ENCODE measurements at regions not wholly inside any gene's neighbourhood (a gene's known extent, or its start where the extent isn't known, plus 50 kb on each side); places are given as distances from the start of the nearest gene placed in this dataset.

DNA sequence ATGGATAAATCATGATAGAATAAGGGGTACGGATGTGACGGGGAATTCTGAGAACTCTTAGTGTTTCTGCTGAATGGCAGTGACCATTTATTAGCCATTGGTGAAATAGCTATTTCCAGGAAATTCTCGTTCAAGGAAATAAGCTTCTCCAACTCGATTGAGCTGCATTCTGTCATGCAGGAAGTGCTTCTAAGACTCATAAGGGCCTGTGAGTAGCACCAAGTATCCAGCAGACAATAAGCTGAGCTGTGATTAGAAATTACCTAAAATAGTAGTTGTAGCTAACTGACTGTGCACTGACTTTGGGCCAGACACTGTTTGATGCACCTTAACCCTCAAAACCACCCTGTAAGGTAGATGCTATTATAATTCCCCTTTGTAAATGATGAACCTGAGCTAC, 107.8 kb upstream of the IRX5 start:
- H3K9me2 ChIP-seq (ENCODE audit: insufficient read depth), result no peaks in the 10 kb centered on the region
- no peaks in the 10 kb centered on the region for H3K9me3 ChIP-seq (ENCODE audit: low read depth)
- no peaks in the 10 kb centered on the region for H3K79me2 ChIP-seq (ENCODE audit: insufficient read depth)
- DNase-seq, result no peak
- 67 to 68% methylated on average over 4 of the region's 4 CpGs for WGBS, 2 experiments (ENCODE audit: low coverage in 1 of 2, low lambda C conversion rate in 2 of 2, missing lambda C conversion rate in 2 of 2)
- H3K36me3 ChIP-seq (ENCODE audit: low read depth), result no peaks in the 10 kb centered on the region
- H3K27me3 ChIP-seq (replicated peaks; ENCODE audit: insufficient read depth), result peaks cover 4% of the 10 kb centered on the region; the same call in 1 of the 2 replicates
- in situ Hi-C loops (cut with MboI), result no loop called here
- H3K27ac ChIP-seq, result no peak overlapping the region
- H3K4me3 ChIP-seq, result no peak overlapping the region
- no peaks in the 10 kb centered on the region for H3K4me1 ChIP-seq (ENCODE audit: insufficient read depth)
- H3F3A ChIP-seq (ENCODE audit: insufficient read depth), result no peaks in the 10 kb centered on the region
- H3K9ac ChIP-seq, result no peak overlapping the region
- H3K4me2 ChIP-seq (ENCODE audit: unreplicated experiment), result no peak overlapping the region
- TF ChIP-seq EZH2 (IDR thresholded peaks at IDR 0.05; ENCODE audit: insufficient read depth, poor library complexity, severe bottlenecking) (no peak), EZH2phosphoT487 (IDR thresholded peaks at IDR 0.05; ENCODE audit: insufficient read depth, low read depth) (no peak)
- H2AFZ ChIP-seq, result no peak overlapping the region
- H4K20me1 ChIP-seq (ENCODE audit: insufficient read depth), result no peaks in the 10 kb centered on the region

DNA sequence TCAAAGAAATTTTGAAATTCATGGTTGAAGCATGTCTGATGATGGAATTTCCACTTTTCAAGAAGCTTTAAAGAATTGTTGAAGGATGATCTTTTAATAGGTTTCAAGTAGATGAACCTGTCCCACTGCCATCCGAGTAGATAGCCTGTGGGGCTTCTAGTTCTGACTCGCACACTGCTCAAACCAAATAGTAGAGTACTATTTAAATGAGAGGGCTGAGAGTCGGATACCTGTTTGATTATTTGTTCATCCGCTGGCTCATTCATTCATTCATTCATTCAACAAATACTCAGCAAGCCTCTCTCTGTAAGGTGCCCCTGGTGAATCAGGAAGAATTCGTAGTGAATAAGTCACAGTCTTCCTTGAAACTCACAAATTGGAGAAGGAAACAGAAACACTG, 108.2 kb upstream of the IRX5 start:
- no peak overlapping the region for H3K4me3 ChIP-seq

DNA sequence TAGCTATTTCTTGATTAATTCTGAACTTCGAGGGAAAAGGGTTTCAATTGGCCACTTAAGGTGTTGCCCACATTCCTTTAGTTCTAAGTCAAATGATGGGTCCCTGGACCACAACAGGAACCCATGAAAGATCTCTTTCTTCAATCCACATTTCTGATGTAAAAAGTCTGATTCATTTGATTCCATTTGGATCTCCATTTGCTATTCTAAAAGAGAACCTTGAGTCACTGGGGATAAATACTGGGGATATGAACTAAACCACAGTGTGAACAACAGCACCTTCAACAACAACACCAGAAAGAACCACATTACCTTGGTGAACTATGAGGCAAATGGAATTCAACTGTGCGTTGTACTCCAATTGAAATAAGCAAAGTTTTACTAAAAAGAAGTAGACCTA, 108.9 kb upstream of the IRX5 start:
- in situ Hi-C loops (cut with MboI), result no loop called here
- Histone ChIP-seq H3K4me3 (no peak overlapping the region), H3K36me3 (ENCODE audit: low read depth) (no peaks in the 10 kb centered on the region), H2AFZ (no peak overlapping the region), H3K79me2 (ENCODE audit: insufficient read depth) (no peaks in the 10 kb centered on the region), H3K27me3 (replicated peaks; ENCODE audit: insufficient read depth) (peaks cover 3% of the 10 kb centered on the region; the same call in 1 of the 2 replicates), H4K20me1 (ENCODE audit: insufficient read depth) (no peaks in the 10 kb centered on the region), H3F3A (ENCODE audit: insufficient read depth) (no peaks in the 10 kb centered on the region), H3K9ac (no peak overlapping the region), H3K27ac (no peak overlapping the region), H3K9me2 (ENCODE audit: insufficient read depth) (no peaks in the 10 kb centered on the region), H3K4me2 (ENCODE audit: unreplicated experiment) (no peak overlapping the region), H3K4me1 (ENCODE audit: insufficient read depth) (no peaks in the 10 kb centered on the region), H3K9me3 (ENCODE audit: low read depth) (no peaks in the 10 kb centered on the region)
- no peak for TF ChIP-seq EZH2phosphoT487 (IDR thresholded peaks at IDR 0.05; ENCODE audit: insufficient read depth, low read depth)
- no peak for TF ChIP-seq EZH2 (IDR thresholded peaks at IDR 0.05; ENCODE audit: insufficient read depth, poor library complexity, severe bottlenecking)
- 45 to 52% methylated on average over 2 of the region's 2 CpGs for WGBS, 2 experiments (ENCODE audit: low coverage in 1 of 2, low lambda C conversion rate in 2 of 2, missing lambda C conversion rate in 2 of 2)
- DNase-seq, result no peak

More for the DNA sequence above, 108.2 kb upstream of the IRX5 start:
- Histone ChIP-seq H4K20me1 (ENCODE audit: insufficient read depth) (no peaks in the 10 kb centered on the region), H3K4me2 (ENCODE audit: unreplicated experiment) (no peak overlapping the region), H3K36me3 (ENCODE audit: low read depth) (no peaks in the 10 kb centered on the region), H3K4me1 (ENCODE audit: insufficient read depth) (no peaks in the 10 kb centered on the region), H2AFZ (no peak overlapping the region), H3F3A (ENCODE audit: insufficient read depth) (no peaks in the 10 kb centered on the region), H3K79me2 (ENCODE audit: insufficient read depth) (no peaks in the 10 kb centered on the region), H3K9me3 (ENCODE audit: low read depth) (no peaks in the 10 kb centered on the region), H3K9me2 (ENCODE audit: insufficient read depth) (no peaks in the 10 kb centered on the region), H3K27me3 (replicated peaks; ENCODE audit: insufficient read depth) (peaks cover 4% of the 10 kb centered on the region; the same call in 1 of the 2 replicates), H3K9ac (no peak overlapping the region), H3K27ac (no peak overlapping the region)
- 59 to 71% methylated on average over 5 of the region's 5 CpGs for WGBS, 2 experiments (ENCODE audit: low coverage in 1 of 2, low lambda C conversion rate in 2 of 2, missing lambda C conversion rate in 2 of 2)
- in situ Hi-C loops (cut with MboI), result no loop called here
- no peak for DNase-seq
- TF ChIP-seq EZH2 (IDR thresholded peaks at IDR 0.05; ENCODE audit: insufficient read depth, poor library complexity, severe bottlenecking) (no peak), EZH2phosphoT487 (IDR thresholded peaks at IDR 0.05; ENCODE audit: insufficient read depth, low read depth) (no peak)

DNA sequence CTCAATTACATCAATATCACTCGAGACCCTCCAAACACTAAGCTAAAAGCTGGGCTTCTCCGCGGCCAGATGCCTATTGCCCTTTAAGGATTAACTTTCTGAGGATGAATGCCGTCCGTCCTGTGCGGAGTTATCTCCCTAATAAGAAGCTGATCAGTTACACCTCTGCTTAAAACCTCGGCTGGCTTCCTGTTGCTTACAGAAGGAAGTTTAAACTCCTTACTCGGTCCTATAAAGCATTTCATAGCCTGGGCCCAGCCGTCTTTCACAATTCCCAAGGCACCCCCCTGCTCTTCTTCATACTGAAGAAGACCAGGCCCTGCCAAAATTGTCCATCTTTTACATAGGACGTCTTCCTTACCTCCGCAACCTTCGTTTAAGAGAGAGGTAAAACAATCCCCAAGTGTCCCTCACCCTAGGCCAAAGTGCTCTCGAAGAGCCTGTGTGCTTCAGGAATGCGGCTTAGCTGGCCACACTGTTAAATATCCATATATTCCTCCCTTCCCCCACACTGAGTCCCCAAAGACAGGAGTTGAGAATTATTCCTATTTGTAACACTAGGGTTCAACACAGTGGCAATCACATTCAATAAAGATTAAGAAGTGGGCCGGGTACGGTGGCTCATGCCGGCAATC, 112.6 kb upstream of the IRX5 start:
- no peaks in the 10 kb centered on the region for H4K20me1 ChIP-seq (ENCODE audit: insufficient read depth)
- H3K9me3 ChIP-seq (ENCODE audit: low read depth), result no peaks in the 10 kb centered on the region
- H3K36me3 ChIP-seq (ENCODE audit: low read depth), result no peaks in the 10 kb centered on the region
- no peak overlapping the region for H3K4me3 ChIP-seq
- H3K4me1 ChIP-seq (ENCODE audit: insufficient read depth), result no peaks in the 10 kb centered on the region
- in situ Hi-C loops (cut with MboI), result no loop called here
- H3K79me2 ChIP-seq (ENCODE audit: insufficient read depth), result no peaks in the 10 kb centered on the region
- TF ChIP-seq EZH2phosphoT487 (IDR thresholded peaks at IDR 0.05; ENCODE audit: insufficient read depth, low read depth) (no peak), EZH2 (IDR thresholded peaks at IDR 0.05; ENCODE audit: insufficient read depth, poor library complexity, severe bottlenecking) (no peak)
- no peak overlapping the region for H2AFZ ChIP-seq
- H3F3A ChIP-seq (ENCODE audit: insufficient read depth), result no peaks in the 10 kb centered on the region
- H3K27me3 ChIP-seq (replicated peaks; ENCODE audit: insufficient read depth), result 0 out of 2 replicates have a peak, but pooled peaks cover under 1% of the 10 kb centered on the region
- no peak overlapping the region for H3K4me2 ChIP-seq (ENCODE audit: unreplicated experiment)
- DNase-seq, result no peak
- no peak overlapping the region for H3K9ac ChIP-seq
- 76 to 79% methylated on average over 17 of the region's 17 CpGs for WGBS, 2 experiments (ENCODE audit: low coverage in 1 of 2, low lambda C conversion rate in 2 of 2, missing lambda C conversion rate in 2 of 2)
- H3K27ac ChIP-seq, result no peak overlapping the region
- no peaks in the 10 kb centered on the region for H3K9me2 ChIP-seq (ENCODE audit: insufficient read depth)

Measured in GM23248 (cell line).